Small intestine (tissue), 7 donors: ENCODE measurements at regions not wholly inside any gene's neighbourhood (a gene's known extent, or its start where the extent isn't known, plus 50 kb on each side); places are given as distances from the start of the nearest gene placed in this dataset.

Experiments
- DNase-seq, 2 donors: peaks; one replicate each; pipeline versions ENCODE4 v3.0.0 to v3.0.0-alpha.2; 2013
- FAIRE-seq: peaks from 2 replicates; lab custom pipeline; 2012; peaks lifted over from hg19 to GRCh38; lab: Jason Lieb, UNC
- H3K27ac ChIP-seq, 3 donors: one replicate each; pipeline ENCODE4 v1.5.1; 2013; ENCODE audit warnings: low read length in 2 of 3, mild to moderate bottlenecking in 2 of 3, control low read depth in 1 of 3, inconsistent platforms in 1 of 3, low read depth in 1 of 3, moderate library complexity in 1 of 3
- H3K27me3 ChIP-seq, 3 donors: one replicate each; pipeline ENCODE4 v1.6.1; 2013; ENCODE audit warnings: low read length in 3 of 3, inconsistent platforms in 1 of 3; ENCODE audit not compliant: control insufficient read depth in 3 of 3, insufficient read depth in 3 of 3
- H3K36me3 ChIP-seq, 3 donors: one replicate each; pipeline ENCODE4 v1.6.1; 2013; ENCODE audit warnings: low read length in 3 of 3, inconsistent platforms in 1 of 3, low read depth in 1 of 3, mild to moderate bottlenecking in 1 of 3, moderate library complexity in 1 of 3; ENCODE audit not compliant: control insufficient read depth in 3 of 3, insufficient read depth in 2 of 3
- H3K4me1 ChIP-seq, 3 donors: one replicate each; pipeline ENCODE4 v1.6.1; 2013; ENCODE audit warnings: low read length in 2 of 3, inconsistent platforms in 1 of 3, low read depth in 1 of 3, mild to moderate bottlenecking in 1 of 3, moderate library complexity in 1 of 3; ENCODE audit not compliant: control insufficient read depth in 3 of 3, insufficient read depth in 2 of 3
- H3K4me3 ChIP-seq, 3 donors: one replicate each; pipeline ENCODE4 v1.5.1; 2013; ENCODE audit warnings: low read length in 3 of 3, control low read depth in 1 of 3, inconsistent platforms in 1 of 3, low read depth in 1 of 3, mild to moderate bottlenecking in 1 of 3, moderate library complexity in 1 of 3
- H3K9me3 ChIP-seq, 2 donors: one replicate each; pipeline ENCODE4 v1.6.1; 2013; ENCODE audit warnings: low read depth in 1 of 2, low read length in 1 of 2; ENCODE audit not compliant: control insufficient read depth in 2 of 2, insufficient read depth in 1 of 2
- WGBS, 3 donors: extraction: QIAGEN DNeasy Blood & Tissue Kit; methylation state at CpG; one replicate each; pipeline ENCODE4 v1.1.7; 2013; 5-methylcytosine and 5-hydroxymethylcytosine counted together
- donor health status: healthy with polysubstance abuse.
- donor health status: control.
- donor health status: control.
- donor health status: Bipolar disorder and iron deficiency.
- donor health status: healthy.

GRCh38 chr4:20180509-20180908 lies 71.2 kb upstream of the SLIT2 start:
- Histone ChIP-seq H3K4me3 (no peak overlapping the region), H3K27ac (no peak overlapping the region), H3K4me1 (no peaks in the 10 kb centered on the region), H3K9me3 (peaks cover 0 to 15% of the 10 kb centered on the region in 2 donors), H3K27me3 (no peaks in the 10 kb centered on the region), H3K36me3 (no peaks in the 10 kb centered on the region)
- DNase-seq (no peak), FAIRE-seq (no peak)

GRCh38 chr4:20178902-20179576 lies 72.7 kb upstream of the SLIT2 start:
- Histone ChIP-seq H3K27me3 (no peaks in the 10 kb centered on the region), H3K27ac (no peak overlapping the region), H3K36me3 (no peaks in the 10 kb centered on the region), H3K4me3 (no peak overlapping the region), H3K4me1 (no peaks in the 10 kb centered on the region), H3K9me3 (peaks cover 0 to 15% of the 10 kb centered on the region in 2 donors)
- 86 to 94% (median 93%) methylated on average over 21 to 24 of the region's 24 CpGs for WGBS, 3 donors
- DNase-seq, result no peak
- no peak for FAIRE-seq

GRCh38 chr4:20176881-20177280 lies 74.8 kb upstream of the SLIT2 start:
- Histone ChIP-seq H3K9me3 (peaks cover 0 to 15% of the 10 kb centered on the region in 2 donors), H3K27ac (no peak overlapping the region), H3K27me3 (no peaks in the 10 kb centered on the region), H3K36me3 (no peaks in the 10 kb centered on the region), H3K4me1 (no peaks in the 10 kb centered on the region), H3K4me3 (no peak overlapping the region)
- WGBS, 3 donors, result 60 to 74% (median 73%) methylated on average over 2 of the region's 2 CpGs
- DNase-seq (no peak), FAIRE-seq (no peak)

- Histone ChIP-seq H3K27ac (no peak overlapping the region), H3K27me3 (no peaks in the 10 kb centered on the region), H3K9me3 (no peaks in the 10 kb centered on the region), H3K4me3 (no peak overlapping the region), H3K36me3 (no peaks in the 10 kb centered on the region), H3K4me1 (no peaks in the 10 kb centered on the region)
- FAIRE-seq, result no peak
- 38 to 84% (median 69%) methylated on average over 1 of the region's 1 CpG for WGBS, 3 donors
- no peak for DNase-seq
Measured at GRCh38 chr4:20172070-20172760, 79.5 kb upstream of the SLIT2 start.

- Histone ChIP-seq H3K9me3 (no peaks in the 10 kb centered on the region), H3K4me3 (no peak overlapping the region), H3K27me3 (no peaks in the 10 kb centered on the region), H3K4me1 (no peaks in the 10 kb centered on the region), H3K36me3 (no peaks in the 10 kb centered on the region), H3K27ac (no peak overlapping the region)
- WGBS, 3 donors, result 50 to 59% (median 55%) methylated on average over 3 of the region's 3 CpGs
- FAIRE-seq (no peak), DNase-seq (no peak)
Measured at GRCh38 chr4:20166544-20166943, 85.2 kb upstream of the SLIT2 start.

GRCh38 chr4:20159516-20159915 lies 92.2 kb upstream of the SLIT2 start:
- no peaks in the 10 kb centered on the region for H3K4me1 ChIP-seq
- DNase-seq (no peak), FAIRE-seq (no peak)
- WGBS, 3 donors, result 81 to 88% (median 82%) methylated on average over 2 of the region's 2 CpGs
- no peaks in the 10 kb centered on the region for H3K36me3 ChIP-seq
- H3K27ac ChIP-seq, result no peak overlapping the region
- H3K9me3 ChIP-seq, result no peaks in the 10 kb centered on the region
- no peaks in the 10 kb centered on the region for H3K27me3 ChIP-seq
- H3K4me3 ChIP-seq, result no peak overlapping the region

GRCh38 chr4:20158195-20158594 lies 93.5 kb upstream of the SLIT2 start:
- Histone ChIP-seq H3K27ac (no peak overlapping the region), H3K4me3 (no peak overlapping the region), H3K4me1 (no peaks in the 10 kb centered on the region), H3K27me3 (no peaks in the 10 kb centered on the region), H3K36me3 (no peaks in the 10 kb centered on the region), H3K9me3 (no peaks in the 10 kb centered on the region)
- no peak for FAIRE-seq
- 79 to 87% (median 84%) methylated on average over 2 of the region's 2 CpGs for WGBS, 3 donors
- DNase-seq, result no peak

- Histone ChIP-seq H3K4me3 (no peak overlapping the region), H3K9me3 (no peaks in the 10 kb centered on the region), H3K27me3 (no peaks in the 10 kb centered on the region), H3K4me1 (no peaks in the 10 kb centered on the region), H3K36me3 (no peaks in the 10 kb centered on the region), H3K27ac (no peak overlapping the region)
- WGBS, 3 donors, result 50 to 59% (median 53%) methylated on average over 2 of the region's 2 CpGs
- FAIRE-seq (no peak), DNase-seq (no peak)
Measured at GRCh38 chr4:20151436-20151835, 100.3 kb upstream of the SLIT2 start.
